NCI-H2081 (cell line): ENCODE measurements at regions not wholly inside any gene's neighbourhood (a gene's known extent, or its start where the extent isn't known, plus 50 kb on each side); places are given as distances from the start of the nearest gene placed in this dataset.
"Not testable (repeated sequence)": the region's sequence is repeated elsewhere in the genome, so short reads cannot be mapped to it uniquely, and the experiment has no call there.

Source experiments
- DNase-seq, 2 experiments: peaks; one replicate each; lab custom pipeline; 2025; lab: John Stamatoyannopoulos, UW

- DNase-seq, result not testable (repeated sequence)
Observed at GRCh38 chr17:56002656-56003055, 150.6 kb upstream of the ANKFN1 start.

- no peak for DNase-seq
Observed at GRCh38 chr17:56009795-56010651, 143.3 kb upstream of the ANKFN1 start.

- no peak for DNase-seq
Observed at GRCh38 chr17:56011406-56012131, 141.7 kb upstream of the ANKFN1 start.

- DNase-seq, result no peak
Observed at GRCh38 chr17:56018211-56018610, 135.1 kb upstream of the ANKFN1 start.

GRCh38 chr17:56020369-56020768, 132.9 kb upstream of the ANKFN1 start:
- no peak for DNase-seq

- no peak for DNase-seq
Observed at GRCh38 chr17:56021681-56022190, 131.5 kb upstream of the ANKFN1 start.

- DNase-seq, result no peak
Observed at GRCh38 chr17:56023851-56024250, 129.4 kb upstream of the ANKFN1 start.

GRCh38 chr17:56026915-56027314, 126.4 kb upstream of the ANKFN1 start:
- DNase-seq, result no peak

- no peak for DNase-seq
Observed at GRCh38 chr17:56028837-56029236, 124.4 kb upstream of the ANKFN1 start.

GRCh38 chr17:56030009-56030624, 123.2 kb upstream of the ANKFN1 start:
- DNase-seq, result no peak

- DNase-seq, result no peak
Observed at GRCh38 chr17:56031636-56032035, 121.6 kb upstream of the ANKFN1 start.

- no peak for DNase-seq
Observed at GRCh38 chr17:56034197-56034635, 119.1 kb upstream of the ANKFN1 start.

GRCh38 chr17:56038131-56038530, 115.1 kb upstream of the ANKFN1 start:
- DNase-seq, result no peak

- DNase-seq, result no peak
Observed at GRCh38 chr17:56045872-56046271, 107.4 kb upstream of the ANKFN1 start.

- DNase-seq, result no peak
Observed at GRCh38 chr17:56047331-56047730, 105.9 kb upstream of the ANKFN1 start.

- no peak for DNase-seq
Observed at GRCh38 chr17:56057869-56058268, 95.4 kb upstream of the ANKFN1 start.

- DNase-seq, result no peak
Observed at GRCh38 chr17:56064506-56064905, 88.8 kb upstream of the ANKFN1 start.

- no peak for DNase-seq
Observed at GRCh38 chr17:56074361-56074890, 78.8 kb upstream of the ANKFN1 start.

- DNase-seq, result no peak
Observed at GRCh38 chr17:56076980-56077379, 76.3 kb upstream of the ANKFN1 start.

GRCh38 chr17:56083475-56083874, 69.8 kb upstream of the ANKFN1 start:
- DNase-seq, result no peak

- no peak for DNase-seq
Observed at GRCh38 chr17:56085576-56086267, 67.6 kb upstream of the ANKFN1 start.

- no peak for DNase-seq
Observed at GRCh38 chr17:56087199-56087598, 66.1 kb upstream of the ANKFN1 start.
